Left ventricle myocardium inferior (tissue), 1 donor: ENCODE measurements at regions not wholly inside any gene's neighbourhood (a gene's known extent, or its start where the extent isn't known, plus 50 kb on each side); places are given as distances from the start of the nearest gene placed in this dataset.

ENCODE experiments used
- DNase-seq: peaks from one replicate; pipeline ENCODE4 v3.0.0-alpha.2; 2020
- H3K27ac ChIP-seq: fragments of 200-600 bp; replicated peaks from 2 replicates; pipeline ENCODE4 v1.8.0; 2021
- H3K27me3 ChIP-seq: fragments of 200-600 bp; 2 replicates; pipeline ENCODE4 v1.8.0; 2021; ENCODE audit warnings: low read depth
- H3K36me3 ChIP-seq: fragments of 200-600 bp; 2 replicates; pipeline ENCODE4 v1.8.0; 2021
- H3K4me1 ChIP-seq: fragments of 200-600 bp; 2 replicates; pipeline ENCODE4 v1.8.0; 2021
- H3K4me3 ChIP-seq: fragments of 200-600 bp; 2 replicates; pipeline ENCODE4 v1.8.0; 2021; ENCODE audit warnings: mild to moderate bottlenecking, moderate library complexity
- H3K9me3 ChIP-seq: fragments of 200-600 bp; replicated peaks from 2 replicates; pipeline ENCODE4 v1.8.0; 2021
- intact Hi-C: fragments of 100-400 bp; cut with micrococcal nuclease; formaldehyde crosslinking; loops from one replicate; pipeline ENCODE4 v1.11.0; 2022
- TF ChIP-seq, protein P1 (sequence below): fragments of 200-600 bp; IDR thresholded peaks from 2 replicates; pipeline ENCODE4 v1.8.0; 2021; ENCODE audit warnings: antibody characterized with exemption, mild to moderate bottlenecking, borderline replicate concordance
- donor health status: DM: no; HTN: yes; CAD: no; lungs with severe emphysema.

DNA sequence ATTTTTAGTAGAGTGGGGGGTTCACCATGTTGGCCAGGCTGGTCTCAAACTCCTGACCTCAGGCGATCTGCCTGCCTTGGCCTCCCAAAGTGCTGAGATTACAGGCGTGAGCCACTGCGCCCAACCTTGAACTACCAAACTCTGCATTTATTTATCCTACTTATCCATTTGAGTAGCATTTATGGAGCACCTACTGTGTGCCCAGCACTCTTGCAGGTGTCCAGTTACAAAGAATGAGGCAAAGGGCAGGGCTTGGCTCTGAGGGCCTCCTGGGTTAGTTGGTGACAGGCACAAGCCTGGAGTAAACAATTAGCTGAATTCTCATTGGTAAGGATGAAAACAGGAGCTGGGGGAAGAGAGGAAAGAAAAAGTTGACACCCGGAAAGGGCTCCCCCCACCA lies 93.4 kb upstream of the FOXP4 start:
- Histone ChIP-seq H3K27me3 (peaks cover 6% of the 10 kb centered on the region), H3K27ac (no peak overlapping the region), H3K4me1 (peaks cover 39% of the 10 kb centered on the region), H3K9me3 (no peaks in the 10 kb centered on the region), H3K4me3 (no peak overlapping the region), H3K36me3 (no peaks in the 10 kb centered on the region)
- TF ChIP-seq, protein P1, sequence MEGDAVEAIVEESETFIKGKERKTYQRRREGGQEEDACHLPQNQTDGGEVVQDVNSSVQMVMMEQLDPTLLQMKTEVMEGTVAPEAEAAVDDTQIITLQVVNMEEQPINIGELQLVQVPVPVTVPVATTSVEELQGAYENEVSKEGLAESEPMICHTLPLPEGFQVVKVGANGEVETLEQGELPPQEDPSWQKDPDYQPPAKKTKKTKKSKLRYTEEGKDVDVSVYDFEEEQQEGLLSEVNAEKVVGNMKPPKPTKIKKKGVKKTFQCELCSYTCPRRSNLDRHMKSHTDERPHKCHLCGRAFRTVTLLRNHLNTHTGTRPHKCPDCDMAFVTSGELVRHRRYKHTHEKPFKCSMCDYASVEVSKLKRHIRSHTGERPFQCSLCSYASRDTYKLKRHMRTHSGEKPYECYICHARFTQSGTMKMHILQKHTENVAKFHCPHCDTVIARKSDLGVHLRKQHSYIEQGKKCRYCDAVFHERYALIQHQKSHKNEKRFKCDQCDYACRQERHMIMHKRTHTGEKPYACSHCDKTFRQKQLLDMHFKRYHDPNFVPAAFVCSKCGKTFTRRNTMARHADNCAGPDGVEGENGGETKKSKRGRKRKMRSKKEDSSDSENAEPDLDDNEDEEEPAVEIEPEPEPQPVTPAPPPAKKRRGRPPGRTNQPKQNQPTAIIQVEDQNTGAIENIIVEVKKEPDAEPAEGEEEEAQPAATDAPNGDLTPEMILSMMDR, result no peak
- intact Hi-C loops, result no loop called here
- DNase-seq, result no peak

GRCh38 chr6:41453244-41453643 lies 92.9 kb upstream of the FOXP4 start:
- Histone ChIP-seq H3K27ac (no peak overlapping the region), H3K4me1 (peaks cover 39% of the 10 kb centered on the region), H3K4me3 (no peak overlapping the region), H3K36me3 (no peaks in the 10 kb centered on the region), H3K9me3 (no peaks in the 10 kb centered on the region), H3K27me3 (peaks cover 6% of the 10 kb centered on the region)
- TF ChIP-seq, protein P1, result no peak
- intact Hi-C loops, result no loop called here
- DNase-seq, result no peak

- no peak for DNase-seq
- Histone ChIP-seq H3K36me3 (no peaks in the 10 kb centered on the region), H3K9me3 (no peaks in the 10 kb centered on the region), H3K27me3 (peaks cover 9% of the 10 kb centered on the region), H3K4me3 (no peak overlapping the region), H3K4me1 (peaks cover 38% of the 10 kb centered on the region), H3K27ac (no peak overlapping the region)
- intact Hi-C loops, result no loop called here
- TF ChIP-seq, protein P1, result no peak
Observed at GRCh38 chr6:41454189-41454789, 91.9 kb upstream of the FOXP4 start.

- H3K4me1 ChIP-seq, result peaks cover 27% of the 10 kb centered on the region
- H3K4me3 ChIP-seq, result no peak overlapping the region
- H3K9me3 ChIP-seq, result no peaks in the 10 kb centered on the region
- TF ChIP-seq, protein P1, result no peak
- intact Hi-C loops, result no loop called here
- no peak for DNase-seq
- no peaks in the 10 kb centered on the region for H3K36me3 ChIP-seq
- no peak overlapping the region for H3K27ac ChIP-seq
- peaks cover 20% of the 10 kb centered on the region for H3K27me3 ChIP-seq
Observed at GRCh38 chr6:41455410-41455809, 90.8 kb upstream of the FOXP4 start.

DNA sequence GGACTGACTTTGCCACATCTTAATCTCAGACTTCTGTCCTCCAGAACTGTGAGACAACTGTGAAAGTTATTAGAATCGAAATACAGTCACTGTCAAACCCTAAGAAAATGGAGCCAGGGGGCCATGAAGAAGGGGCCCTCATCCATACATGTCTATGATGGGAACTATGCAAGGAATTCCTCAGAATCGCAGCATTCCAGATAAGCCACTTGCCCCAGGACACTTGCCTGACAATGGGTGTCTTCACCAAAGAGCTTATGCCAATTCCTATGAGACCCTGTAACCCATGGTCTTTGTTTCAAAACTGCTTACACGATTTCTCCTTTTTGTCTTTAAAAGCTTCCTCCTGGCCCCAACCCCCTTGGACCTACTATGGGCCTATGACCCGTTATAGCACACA lies 90.4 kb upstream of the FOXP4 start:
- intact Hi-C loops, result no loop called here
- Histone ChIP-seq H3K27me3 (peaks cover 20% of the 10 kb centered on the region), H3K27ac (no peak overlapping the region), H3K4me1 (peaks cover 23% of the 10 kb centered on the region), H3K36me3 (no peaks in the 10 kb centered on the region), H3K9me3 (no peaks in the 10 kb centered on the region), H3K4me3 (no peak overlapping the region)
- TF ChIP-seq, protein P1, result no peak
- DNase-seq, result no peak
